NCI-H146 (cell line): ENCODE measurements at regions not wholly inside any gene's neighbourhood (a gene's known extent, or its start where the extent isn't known, plus 50 kb on each side); places are given as distances from the start of the nearest gene placed in this dataset.

Experiments
- DNase-seq: peaks from one replicate; lab custom pipeline; 2025; lab: John Stamatoyannopoulos, UW

DNA sequence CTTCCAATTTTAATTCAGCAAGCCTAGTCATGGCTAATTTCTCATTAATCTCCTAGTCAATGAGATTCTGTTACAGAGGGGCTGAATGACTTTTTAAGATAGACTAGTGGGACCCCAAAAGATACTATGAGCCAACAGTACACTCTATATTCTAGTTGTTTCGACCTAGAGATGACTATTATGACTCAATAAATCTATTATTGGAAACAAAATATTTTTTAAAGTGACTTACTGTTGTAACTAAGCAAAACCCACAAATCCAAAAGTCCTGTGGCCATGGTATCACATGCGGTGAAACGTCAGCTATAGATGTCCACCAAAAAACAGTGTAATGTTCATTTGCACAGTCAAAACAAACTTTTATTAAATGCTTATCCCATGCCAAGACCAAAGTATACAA lies 95.3 kb upstream of the ADO start:
- no peak for DNase-seq

DNA sequence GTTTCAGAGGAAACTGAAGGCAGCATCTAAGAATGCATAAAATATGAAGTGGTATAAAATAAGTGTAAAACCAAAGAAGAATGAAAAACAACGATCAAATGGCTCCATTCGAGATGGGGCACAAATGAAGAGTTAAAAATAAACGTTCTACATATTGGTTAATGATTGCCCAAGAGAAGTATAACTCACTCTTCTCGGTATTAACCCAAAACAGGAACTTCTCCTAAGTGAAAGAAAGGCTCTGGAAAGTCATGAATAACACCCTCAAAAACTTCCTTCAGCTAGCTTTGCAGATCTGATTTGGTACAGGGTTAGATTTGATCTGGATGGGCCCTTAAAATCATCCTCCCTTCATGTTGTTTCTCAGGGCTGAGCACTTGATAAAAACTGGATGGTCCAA lies 94.3 kb upstream of the ADO start:
- DNase-seq = no peak

DNA sequence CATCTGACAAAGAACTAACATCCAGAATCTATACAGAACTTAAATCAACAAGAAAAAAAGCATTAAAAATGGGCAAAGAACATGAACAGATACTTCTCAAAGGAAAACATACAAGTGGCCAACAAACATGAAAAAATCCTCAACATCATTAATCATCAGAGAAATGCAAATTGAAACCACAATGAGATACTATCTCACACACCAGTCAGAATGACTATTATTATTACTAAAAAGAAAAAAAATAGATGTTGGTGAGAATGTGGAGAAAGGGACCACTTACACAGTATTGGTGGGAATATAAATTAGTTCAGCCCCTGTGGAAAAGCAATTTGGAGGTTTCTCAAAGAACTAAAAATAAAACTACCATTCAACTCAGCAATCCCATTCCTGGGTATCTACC lies 89.1 kb upstream of the ADO start:
- DNase-seq = no peak

DNA sequence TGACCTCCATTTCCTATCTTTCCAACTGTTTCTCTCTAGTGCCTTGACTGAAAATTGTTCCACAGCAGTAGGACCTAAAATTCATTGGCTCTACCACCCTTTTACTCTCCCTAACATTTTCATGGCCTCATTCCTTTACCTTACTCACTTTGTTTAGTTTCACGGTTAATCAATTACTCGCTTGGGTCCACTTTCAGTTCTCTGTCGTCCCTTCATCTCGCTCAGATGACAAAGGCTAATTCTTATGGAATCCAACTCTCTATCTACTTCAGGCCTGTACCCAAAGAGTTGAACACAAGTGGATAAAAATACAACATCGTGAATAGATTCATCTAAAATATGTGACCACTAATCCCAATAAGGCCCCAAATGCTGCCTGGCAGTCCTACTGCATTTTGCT lies 85.9 kb upstream of the ADO start:
- DNase-seq = no peak

DNA sequence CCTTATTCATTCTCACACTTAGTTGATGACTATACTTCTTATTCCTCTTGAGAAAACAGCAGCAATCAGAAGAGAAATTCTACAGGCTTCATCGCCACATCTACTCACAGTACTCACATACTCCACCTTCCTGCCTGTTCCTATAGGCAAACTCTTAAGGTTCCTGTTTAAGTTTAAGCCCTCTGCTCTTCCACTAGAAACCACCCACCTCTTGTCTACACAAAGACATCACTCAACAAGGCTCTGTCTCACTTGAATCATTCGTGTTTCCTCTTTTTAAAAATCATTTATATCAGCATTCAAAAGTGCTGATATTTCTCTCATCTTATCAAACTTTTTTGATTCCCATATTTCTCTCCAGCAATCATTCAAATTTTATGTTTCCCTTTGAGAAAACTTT lies 85.5 kb upstream of the ADO start:
- DNase-seq = no peak

DNA sequence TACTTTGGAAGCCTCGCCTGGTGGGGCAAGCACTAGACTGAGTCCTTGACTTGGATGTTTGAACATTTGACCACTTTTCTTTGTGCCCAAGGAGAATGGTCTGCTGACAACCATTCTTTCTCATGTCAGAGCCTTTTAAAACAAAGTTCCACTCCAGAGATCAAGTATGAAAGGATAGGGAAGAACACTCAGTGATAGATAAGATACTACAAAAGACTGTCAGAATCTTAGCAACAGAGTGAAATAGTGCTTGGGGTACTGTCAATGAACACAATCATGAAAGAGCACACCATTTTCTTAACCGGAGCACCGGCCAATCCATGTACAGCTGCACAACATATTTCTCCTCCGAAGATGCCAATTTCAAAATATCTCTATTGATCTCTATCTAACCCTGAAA lies 82.8 kb upstream of the ADO start:
- no peak for DNase-seq

DNA sequence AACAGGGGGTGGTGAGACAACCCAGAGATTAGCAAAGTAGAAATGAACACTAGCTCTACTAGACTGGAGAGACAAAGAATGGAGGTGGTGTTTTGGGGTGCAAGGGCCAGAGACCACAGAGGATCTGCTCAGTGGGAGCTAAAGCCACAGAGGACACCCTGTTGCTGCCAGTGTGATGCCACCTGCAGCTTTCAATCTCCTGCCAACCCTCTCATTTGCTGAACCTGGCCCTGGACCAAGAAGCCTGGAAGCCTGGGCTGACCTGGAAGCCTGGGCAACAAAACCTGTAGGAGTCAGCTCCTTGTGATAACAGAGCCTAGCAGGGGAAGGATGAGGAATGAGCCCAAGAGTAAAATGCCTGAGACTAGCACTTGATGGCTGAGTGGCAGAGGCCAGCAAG lies 81.1 kb upstream of the ADO start:
- no peak for DNase-seq

DNA sequence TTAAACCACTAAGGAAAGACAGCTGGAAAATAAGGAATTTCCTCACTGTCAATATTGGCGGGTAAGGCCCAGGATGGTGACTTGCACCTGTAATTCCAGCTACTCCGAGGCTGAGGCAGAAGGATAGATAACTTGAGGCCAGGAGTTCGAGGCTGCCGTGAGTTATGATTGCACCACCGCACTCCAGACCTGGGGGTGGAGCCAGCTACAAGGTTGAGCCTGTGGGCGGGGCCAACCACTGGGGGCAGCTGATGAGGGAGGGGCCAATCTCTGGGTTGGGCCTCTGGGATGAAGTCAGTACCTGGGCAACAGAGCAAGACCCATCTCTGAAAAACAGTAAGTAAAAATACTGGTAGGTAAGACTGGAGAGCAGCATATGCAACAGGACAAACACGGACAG lies 80.1 kb upstream of the ADO start:
- no peak for DNase-seq

DNA sequence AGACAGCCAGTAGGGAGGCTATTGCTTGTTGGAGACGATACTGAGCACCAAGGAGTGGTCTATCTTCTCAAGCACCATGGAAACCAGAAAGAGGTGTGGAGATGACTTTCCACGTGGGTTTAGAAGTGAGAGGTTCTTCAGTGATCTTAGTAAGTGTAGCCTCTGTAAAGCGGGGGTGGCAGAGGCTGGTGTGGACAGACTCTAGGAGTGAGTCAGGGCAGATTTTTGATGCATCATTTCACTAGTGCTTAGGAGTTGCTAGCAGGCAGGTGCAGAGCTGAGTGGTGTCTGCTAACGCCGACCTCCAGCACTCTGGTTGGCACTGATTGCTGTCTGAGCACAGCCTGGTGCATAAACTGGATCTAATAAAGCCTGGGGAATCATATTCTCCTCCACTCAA lies 78.4 kb upstream of the ADO start:
- DNase-seq = no peak

DNA sequence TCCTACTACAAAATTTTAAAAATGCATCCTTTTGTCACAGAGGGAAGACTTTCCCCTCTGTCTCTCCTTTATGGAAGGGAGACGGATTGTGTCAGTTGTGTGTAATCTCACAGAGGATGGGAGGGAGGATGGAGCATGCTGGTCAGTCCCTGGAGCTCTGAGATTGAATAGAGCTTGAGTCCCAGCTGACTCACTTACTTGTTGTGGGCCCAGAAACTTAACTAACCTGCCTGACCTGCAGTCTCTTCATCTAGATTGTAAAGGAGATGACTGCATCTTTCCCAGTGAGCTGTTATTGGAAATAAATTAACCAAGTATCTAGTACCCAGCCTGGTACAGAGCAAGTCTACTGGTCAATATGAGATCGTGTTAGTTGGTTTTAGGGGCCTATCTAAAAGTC lies 77.9 kb upstream of the ADO start:
- no peak for DNase-seq

DNA sequence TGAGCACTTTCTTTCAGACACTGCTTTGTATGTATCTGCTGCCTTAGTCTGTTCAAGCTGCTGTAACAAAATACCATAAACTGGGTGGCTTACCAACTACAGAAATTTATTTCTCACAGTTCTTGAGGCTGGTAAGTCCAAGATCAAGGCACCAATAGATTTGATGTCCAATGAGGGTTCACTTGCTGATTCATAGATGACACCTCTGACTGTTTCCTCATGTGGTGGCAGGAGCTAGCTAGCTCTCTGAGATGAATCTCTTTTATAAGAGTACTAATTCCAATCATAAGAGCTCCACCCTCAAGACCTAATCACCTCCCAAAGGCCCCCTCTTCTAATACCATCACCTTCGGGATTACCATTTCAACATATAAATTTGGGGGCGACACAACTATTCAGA lies 76.6 kb upstream of the ADO start:
- no peak for DNase-seq

DNA sequence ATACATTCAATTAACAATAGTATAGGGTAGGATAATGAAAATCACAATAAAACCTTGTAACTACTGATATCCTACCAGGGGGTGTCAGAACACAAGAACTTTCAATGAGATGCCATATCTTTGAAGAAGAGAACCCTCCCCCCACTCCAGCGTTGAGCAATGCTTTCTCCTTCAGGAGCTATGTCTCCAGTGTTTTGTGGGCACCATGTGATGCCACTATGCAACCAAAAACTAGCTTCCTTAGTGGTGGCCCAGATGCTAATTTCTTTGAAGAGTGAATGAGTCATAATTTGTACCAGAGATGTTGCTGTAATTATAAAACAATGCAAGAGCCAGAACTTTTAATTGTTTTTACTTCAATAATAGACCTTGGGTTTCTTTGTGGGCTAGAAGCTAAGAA lies 76.0 kb upstream of the ADO start:
- DNase-seq = no peak

DNA sequence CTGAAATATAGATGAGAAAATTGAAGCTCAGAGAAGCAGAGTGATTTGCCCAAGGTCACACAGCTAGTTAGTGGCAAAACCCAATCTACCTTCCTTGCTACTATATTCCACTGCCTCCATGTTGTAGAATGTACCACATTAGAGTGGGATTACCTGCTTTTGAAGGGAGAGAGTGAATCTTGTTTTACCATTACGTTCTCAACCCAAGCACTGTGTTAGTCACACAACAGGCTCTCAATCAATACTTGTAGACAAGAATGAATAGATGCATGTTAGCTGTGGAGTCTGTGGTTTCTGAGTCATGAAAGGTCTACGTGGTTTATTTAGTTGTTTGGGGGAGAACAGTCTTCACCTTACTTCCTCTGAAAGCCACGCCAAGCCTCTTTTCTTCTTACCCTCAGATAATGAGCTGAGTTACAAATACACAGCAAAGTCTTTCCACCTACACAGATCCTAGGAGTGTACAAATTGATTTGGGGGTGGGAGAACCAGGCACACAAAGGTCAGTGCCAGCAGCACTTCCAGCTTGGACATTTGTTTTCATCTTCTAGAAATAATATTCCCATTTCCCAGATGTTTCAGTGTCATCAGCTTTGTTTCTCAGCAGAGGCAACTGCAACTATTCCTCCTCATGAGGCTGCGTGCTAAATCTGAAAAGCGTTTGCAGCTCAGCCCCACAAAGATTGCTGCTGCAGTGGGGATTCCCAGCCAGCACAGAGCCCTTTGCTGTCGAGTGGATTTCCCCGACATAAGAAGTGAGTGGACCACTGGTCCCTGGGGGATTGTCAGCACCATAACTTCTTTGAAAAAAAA lies 71.5 kb upstream of the ADO start:
- no peak for DNase-seq

DNA sequence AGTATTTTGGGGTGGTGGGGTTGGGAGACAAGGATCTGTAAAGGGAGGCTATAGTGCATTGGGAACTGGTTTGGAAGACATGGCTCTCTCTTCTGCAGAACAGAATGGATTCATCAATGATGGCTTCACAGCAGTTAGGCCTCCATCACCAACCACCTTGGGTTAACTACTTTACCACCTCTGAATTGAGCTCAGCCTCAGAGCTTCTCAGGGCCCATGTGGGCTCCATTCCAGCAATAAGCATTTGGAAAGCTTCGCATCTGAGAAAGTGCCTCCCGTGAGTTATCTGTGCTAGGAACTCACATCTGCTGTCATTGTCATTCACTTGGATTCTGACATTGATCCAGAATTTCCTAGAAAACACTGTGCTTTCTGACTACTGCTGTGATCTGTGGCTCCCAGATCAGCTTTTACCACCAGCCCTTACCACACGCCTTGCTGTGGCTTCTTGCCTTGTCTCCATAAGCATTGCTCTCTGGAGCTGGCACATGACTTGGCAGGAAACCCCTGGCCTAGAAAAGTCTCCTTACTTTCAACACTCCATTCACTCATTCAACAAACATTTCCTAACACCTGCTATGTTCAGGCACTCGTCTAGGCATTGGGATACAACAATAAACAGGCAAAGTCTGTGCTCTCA lies 70.7 kb upstream of the ADO start:
- DNase-seq = no peak

DNA sequence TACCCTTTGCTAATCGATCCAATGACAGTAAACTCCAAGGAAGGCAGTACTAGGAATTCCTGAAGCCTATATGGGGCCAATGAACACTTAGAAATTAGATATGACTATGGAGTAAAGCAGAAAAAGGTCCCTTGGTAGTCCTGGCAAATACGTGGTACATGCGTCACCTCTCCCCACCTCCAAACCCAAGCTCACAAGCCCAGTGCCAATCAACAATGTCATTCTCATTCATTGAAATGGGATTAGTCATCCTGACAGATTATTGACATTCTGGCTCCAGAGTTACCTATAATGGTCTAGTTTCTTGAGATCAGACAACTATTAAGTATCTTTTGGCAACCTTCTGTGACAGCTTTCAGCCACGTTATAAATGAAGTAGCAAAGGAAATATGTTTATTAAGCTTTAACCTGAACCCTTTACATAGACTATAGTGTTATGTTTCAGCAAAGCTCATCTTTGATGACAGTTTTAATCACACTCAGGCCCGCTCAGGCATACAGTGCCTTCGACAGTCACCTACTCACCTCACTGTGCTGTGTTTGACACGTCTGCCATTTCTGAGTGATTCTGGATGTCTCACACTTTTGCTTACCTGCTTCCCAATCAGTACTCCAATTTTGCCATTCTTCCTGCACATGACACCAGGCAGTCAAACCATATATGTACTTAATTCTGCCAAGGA lies 69.6 kb upstream of the ADO start:
- no peak for DNase-seq

DNA sequence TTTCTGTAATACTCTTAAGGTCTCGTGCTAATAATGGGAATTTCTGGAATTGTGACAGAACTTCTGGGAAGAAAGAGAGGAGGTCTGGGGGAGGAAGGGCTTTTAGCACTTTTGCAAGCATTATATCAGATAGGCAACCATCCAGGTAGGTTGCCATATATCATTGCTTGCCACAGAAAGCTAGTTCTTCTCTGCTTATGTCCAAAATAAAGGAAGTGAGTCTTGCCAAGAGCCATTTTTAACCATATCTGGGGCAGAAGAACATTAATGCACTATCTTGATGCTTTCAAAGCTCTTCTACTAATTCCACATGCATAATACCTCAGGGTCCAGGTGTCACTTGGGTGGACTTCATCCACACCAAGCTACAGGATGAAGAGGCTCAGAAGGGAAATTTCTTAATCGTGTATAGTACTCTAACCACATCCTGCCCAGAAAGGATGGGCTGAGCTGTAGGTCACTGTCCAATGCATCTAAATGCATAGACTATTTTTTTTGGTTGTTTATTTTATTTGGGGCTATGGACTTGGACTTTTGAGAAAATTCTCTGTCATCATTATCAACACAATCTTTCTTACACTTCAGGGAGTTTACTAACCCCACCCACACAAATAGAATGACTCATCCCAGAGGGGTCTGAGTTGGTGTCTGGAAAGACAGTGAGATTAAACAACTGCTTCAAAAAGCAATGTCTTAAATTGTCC lies 68.9 kb upstream of the ADO start:
- DNase-seq = no peak

DNA sequence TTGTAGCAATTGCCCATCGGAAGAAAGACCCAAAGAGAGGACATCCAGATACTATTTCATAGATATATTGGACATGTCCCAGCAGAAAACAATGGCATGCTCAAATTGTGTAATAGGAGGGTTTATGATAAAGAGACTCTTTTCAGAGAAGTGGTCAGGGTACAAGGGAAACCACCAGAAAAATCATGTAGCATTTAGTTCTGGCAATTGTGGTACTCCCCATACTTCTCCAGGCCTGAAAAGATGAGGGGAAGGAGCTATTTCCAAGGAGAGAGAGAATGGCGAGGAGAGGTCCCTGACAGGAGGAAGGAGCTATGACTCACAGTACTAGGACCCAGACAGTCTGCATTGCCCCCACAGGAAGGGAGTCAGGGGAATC lies 68.4 kb upstream of the ADO start:
- no peak for DNase-seq

DNA sequence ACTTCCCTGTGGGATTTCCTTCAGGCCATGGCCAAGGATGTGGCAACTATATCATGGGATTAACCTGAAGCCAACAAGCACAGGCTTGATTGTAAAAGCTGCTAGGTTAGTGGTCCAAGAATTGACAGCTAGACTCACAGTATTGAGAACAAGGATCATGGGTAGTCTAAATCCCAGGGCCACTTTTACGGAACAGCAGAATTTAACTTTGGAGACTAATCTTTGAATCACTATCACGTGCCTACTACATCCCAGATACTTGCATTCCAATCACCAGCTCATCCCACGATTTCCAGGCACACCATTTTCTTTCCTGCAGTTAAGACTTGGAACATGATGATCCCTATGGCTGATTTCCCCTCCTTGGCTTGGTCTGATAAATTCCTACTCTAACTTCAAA lies 65.6 kb upstream of the ADO start:
- no peak for DNase-seq

DNA sequence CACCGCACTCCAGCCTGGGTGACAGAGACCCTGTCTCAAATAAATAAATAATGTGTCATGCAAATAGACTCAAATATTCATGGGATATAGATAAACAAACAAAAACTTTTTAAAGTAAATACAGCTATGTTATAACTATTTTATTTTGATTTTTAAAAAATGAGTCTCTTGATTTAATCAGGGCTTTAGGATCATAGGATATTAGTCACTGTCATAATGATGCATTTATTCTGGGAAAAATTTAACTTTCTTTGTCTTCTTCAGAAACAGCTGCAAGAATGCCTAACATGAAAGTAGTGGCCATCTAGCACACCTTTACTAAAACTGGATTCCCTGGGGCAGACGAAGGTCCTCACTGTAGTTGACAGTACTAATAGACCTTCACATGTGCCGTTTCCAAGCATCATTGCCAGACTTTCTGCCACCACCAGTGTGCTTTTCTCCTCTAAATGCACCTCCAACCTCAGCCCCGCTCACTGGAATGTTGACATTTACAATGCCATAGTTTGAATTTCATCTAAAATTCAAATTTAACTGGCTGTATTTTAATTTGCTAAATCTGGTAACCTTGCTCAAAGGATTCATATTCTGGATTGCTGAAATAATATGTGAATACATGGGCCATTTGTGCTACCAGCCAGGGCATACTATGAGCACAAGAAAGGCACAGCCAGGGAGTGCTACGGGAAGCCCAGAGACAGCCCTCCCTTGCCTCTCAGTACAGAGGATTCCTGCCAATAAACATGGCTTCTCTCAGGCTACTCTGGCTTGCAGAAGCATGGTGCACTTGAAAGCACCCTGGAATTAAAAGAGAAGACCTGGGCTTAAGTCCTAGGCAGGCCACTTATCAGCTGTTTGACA lies 63.4 kb upstream of the ADO start:
- DNase-seq = no peak

DNA sequence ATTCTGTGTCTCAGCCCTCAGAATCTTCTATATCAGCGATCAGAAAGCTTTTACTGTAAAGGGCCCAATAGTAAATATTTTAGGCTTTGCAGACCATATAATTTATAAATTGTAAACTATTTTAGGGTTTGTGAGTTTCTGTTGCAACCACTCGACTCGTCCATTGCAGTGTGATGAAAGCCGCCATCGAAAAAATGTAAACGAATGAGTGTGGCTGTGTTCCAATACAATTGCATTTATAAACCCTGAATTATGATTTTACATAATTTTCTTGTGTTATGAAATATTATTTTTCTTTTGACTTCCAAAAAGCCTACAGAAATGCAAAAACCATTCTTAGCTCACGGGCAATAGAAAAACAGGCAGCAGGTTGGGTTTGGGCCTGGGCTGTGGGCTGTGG lies 62.5 kb upstream of the ADO start:
- no peak for DNase-seq

DNA sequence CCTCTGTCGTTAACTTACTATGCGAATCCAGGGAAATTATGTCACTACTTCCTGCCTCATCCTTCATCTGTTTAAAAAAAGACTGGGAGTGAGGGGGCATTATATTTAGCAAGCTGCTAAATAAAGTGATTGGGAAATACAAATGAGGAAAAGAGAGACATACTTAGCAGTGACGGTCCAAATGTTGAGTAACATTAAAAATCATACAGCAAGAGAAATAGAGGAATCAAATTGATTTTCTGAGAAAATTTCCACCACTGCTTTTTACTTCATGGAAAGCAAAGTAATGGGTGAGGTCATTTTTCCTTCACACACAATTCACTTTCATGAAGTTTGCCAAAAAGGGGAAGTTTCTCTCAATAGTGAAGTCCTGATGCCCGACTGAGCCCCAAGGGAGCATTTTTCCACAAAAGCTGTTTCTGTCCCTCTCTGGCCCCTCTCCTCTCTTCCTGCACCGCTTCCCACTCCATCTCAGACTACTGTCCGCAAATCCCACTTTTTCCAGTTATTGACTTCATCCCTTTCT lies 61.9 kb upstream of the ADO start:
- no peak for DNase-seq

DNA sequence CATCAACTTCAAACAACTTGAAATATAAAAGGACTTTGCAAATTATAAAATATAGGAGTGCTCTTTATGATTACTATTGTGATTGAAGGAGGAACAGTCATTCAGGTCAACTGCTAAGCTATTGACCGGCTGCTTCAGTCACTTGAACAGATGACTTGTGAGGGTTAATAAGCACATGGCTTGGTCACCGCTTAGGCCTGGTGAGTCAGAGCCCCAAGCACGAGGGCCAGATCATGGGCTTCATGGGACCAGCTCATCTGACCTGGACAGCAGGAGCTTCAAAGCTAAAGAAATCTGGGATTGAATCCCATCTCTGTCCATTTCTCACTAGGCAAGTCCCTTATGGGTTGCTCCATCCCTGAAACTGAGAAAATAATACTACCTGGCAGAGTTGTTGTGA lies 60.4 kb upstream of the ADO start:
- DNase-seq = no peak
